ENCODE measurements at regions not wholly inside any gene's neighbourhood (a gene's known extent, or its start where the extent isn't known, plus 50 kb on each side); places are given as distances from the start of the nearest gene placed in this dataset.

DNA sequence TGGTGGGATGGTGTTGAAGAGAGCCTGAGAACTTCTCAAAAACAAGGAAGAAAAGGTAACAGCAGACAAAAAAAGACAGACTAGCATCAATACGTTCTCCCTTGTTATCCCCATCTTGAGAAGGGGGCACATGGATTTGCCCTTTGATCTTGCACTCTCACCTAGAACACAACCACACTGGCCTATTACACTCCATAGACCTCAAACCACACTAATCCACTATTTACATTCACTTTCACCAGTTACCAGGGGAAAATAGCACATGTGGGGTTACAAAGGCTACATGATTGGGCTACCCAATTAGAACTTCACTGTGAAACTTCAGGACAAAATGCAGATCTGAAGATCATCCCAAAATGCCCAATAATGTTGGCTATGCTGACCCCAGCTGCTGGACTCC, 72.6 kb upstream of the SELENOP start:
- Histone ChIP-seq H3K9me3 (ENCODE audit: control insufficient read depth, low read length) (no peaks in the 10 kb centered on the region), H3K4me3 (ENCODE audit: insufficient read depth, low read depth, low read length, poor library complexity, severe bottlenecking) (no peak overlapping the region), H3K27me3 (replicated peaks; ENCODE audit: control insufficient read depth, insufficient read depth, low read length, poor library complexity, severe bottlenecking) (no peaks in the 10 kb centered on the region), H3K4me1 (ENCODE audit: control insufficient read depth, insufficient read depth, low read length, poor library complexity, severe bottlenecking) (no peaks in the 10 kb centered on the region), H3K36me3 (ENCODE audit: control insufficient read depth, insufficient read depth, low read length) (no peaks in the 10 kb centered on the region), H3K27ac (ENCODE audit: insufficient read depth, low read length, poor library complexity, severe bottlenecking) (no peak overlapping the region)
- DNase-seq = no peak

DNA sequence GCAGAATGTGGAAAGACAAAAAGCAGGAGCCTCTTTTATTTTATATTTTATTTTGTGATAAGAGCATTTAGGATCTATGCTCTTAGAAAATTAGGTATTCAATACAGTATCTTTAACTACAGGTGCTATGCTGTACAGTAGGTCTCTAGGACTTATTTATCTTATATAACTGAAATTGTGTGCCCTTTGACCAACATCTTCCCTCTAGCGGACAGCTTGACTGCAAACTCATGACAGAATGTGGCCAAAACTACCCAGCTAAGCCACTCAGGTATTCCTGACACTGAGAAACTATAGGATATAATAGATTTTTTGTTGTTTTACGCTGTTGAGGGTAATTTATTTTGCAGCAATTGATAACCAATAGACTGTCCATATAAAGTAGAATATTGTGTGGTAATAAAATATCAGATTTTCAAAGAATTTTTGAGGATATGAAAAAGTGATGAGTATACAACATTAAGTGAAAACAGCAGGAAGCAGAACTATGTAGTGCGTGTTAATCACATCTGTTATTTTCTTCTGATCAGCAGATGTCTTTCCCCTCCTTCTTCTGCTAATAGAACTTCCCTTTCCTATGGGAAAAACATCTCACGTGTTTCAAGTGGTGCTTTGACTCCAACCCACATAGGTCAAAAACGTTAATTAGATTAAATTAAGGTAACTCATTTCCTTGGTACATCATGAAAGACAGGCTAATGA, 69.9 kb upstream of the SELENOP start:
- no peak overlapping the region for H3K27ac ChIP-seq (ENCODE audit: insufficient read depth, low read length, poor library complexity, severe bottlenecking)
- H3K4me1 ChIP-seq (ENCODE audit: control insufficient read depth, insufficient read depth, low read length, poor library complexity, severe bottlenecking) = no peaks in the 10 kb centered on the region
- H3K36me3 ChIP-seq (ENCODE audit: control insufficient read depth, insufficient read depth, low read length) = no peaks in the 10 kb centered on the region
- DNase-seq = no peak
- H3K27me3 ChIP-seq (replicated peaks; ENCODE audit: control insufficient read depth, insufficient read depth, low read length, poor library complexity, severe bottlenecking) = no peaks in the 10 kb centered on the region
- no peaks in the 10 kb centered on the region for H3K9me3 ChIP-seq (ENCODE audit: control insufficient read depth, low read length)
- H3K4me3 ChIP-seq (ENCODE audit: insufficient read depth, low read depth, low read length, poor library complexity, severe bottlenecking) = no peak overlapping the region

DNA sequence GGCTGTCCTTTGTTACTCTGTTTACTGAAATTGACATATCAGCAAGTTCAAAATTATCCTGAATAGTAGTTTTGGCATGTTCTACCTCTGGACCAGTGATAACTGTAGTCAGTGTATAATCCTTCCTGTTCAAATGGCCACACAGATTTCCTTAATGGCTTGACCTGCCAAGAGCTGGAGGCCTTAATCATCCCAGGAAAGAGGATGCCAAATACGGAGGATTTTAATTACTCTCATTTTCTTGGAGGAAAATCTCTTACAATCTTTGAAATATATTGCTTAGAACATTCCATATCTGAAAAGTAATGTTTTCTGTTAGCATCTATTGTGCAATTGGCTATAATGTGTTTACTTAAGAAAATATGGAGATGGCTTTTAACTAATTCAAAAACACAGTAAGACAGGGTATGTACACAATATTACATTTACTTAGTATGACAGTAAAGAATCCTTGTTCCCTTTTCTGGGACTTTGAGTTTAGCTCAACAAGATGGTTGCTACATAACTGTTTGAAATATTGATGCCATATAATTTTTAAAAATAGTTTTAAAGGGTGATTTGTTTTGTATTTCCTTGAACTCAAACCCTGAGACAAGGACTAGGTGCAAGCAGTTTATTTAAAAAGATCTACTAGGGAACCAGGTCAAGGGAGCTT, 68.9 kb upstream of the SELENOP start:
- Histone ChIP-seq H3K4me1 (ENCODE audit: control insufficient read depth, insufficient read depth, low read length, poor library complexity, severe bottlenecking) (no peaks in the 10 kb centered on the region), H3K36me3 (ENCODE audit: control insufficient read depth, insufficient read depth, low read length) (no peaks in the 10 kb centered on the region), H3K4me3 (ENCODE audit: insufficient read depth, low read depth, low read length, poor library complexity, severe bottlenecking) (no peak overlapping the region), H3K27ac (ENCODE audit: insufficient read depth, low read length, poor library complexity, severe bottlenecking) (no peak overlapping the region), H3K9me3 (ENCODE audit: control insufficient read depth, low read length) (no peaks in the 10 kb centered on the region), H3K27me3 (replicated peaks; ENCODE audit: control insufficient read depth, insufficient read depth, low read length, poor library complexity, severe bottlenecking) (no peaks in the 10 kb centered on the region)
- DNase-seq = no peak

DNA sequence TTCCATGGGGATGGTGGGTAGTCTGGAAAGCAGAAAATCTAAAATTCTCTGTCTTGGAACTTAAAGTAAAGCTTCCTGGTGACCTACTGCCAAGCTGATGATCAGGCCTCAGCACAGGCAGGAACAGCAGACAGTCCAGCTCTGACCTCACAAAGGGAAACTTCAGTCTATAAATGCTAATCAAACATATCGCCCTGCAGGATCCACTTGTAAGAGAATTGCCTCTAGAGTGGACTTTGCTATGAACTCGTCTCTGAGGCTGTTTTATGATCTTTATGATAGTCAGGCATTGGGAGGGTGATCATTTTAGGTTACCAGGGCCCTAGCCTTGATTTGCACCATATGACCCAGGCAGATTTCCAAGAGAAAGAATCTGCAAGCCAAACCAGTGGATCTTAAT, 67.6 kb upstream of the SELENOP start:
- H3K27ac ChIP-seq (ENCODE audit: insufficient read depth, low read length, poor library complexity, severe bottlenecking) = no peak overlapping the region
- no peaks in the 10 kb centered on the region for H3K27me3 ChIP-seq (replicated peaks; ENCODE audit: control insufficient read depth, insufficient read depth, low read length, poor library complexity, severe bottlenecking)
- no peaks in the 10 kb centered on the region for H3K36me3 ChIP-seq (ENCODE audit: control insufficient read depth, insufficient read depth, low read length)
- H3K9me3 ChIP-seq (ENCODE audit: control insufficient read depth, low read length) = no peaks in the 10 kb centered on the region
- H3K4me1 ChIP-seq (ENCODE audit: control insufficient read depth, insufficient read depth, low read length, poor library complexity, severe bottlenecking) = no peaks in the 10 kb centered on the region
- no peak overlapping the region for H3K4me3 ChIP-seq (ENCODE audit: insufficient read depth, low read depth, low read length, poor library complexity, severe bottlenecking)
- DNase-seq = no peak

DNA sequence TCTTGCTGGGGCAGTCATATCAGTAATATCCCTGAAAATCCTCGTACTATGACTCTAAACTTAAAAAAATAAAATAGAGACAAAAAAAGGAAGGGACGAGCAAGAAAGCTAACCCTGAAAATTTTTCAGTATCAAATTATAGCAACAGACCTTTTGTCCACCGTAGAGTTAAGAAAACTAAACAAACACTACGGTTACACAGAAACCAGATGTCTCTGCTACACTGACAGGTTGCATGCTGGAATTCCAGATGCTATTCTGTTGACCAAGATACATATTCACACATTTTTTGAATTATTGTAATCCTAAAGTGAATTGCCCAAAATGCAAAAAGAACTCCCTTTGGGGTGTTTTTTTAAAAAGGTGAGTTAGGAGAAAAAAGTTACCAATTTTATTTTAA, 66.9 kb upstream of the SELENOP start:
- no peaks in the 10 kb centered on the region for H3K9me3 ChIP-seq (ENCODE audit: control insufficient read depth, low read length)
- H3K4me1 ChIP-seq (ENCODE audit: control insufficient read depth, insufficient read depth, low read length, poor library complexity, severe bottlenecking) = no peaks in the 10 kb centered on the region
- no peaks in the 10 kb centered on the region for H3K36me3 ChIP-seq (ENCODE audit: control insufficient read depth, insufficient read depth, low read length)
- no peak for DNase-seq
- no peaks in the 10 kb centered on the region for H3K27me3 ChIP-seq (replicated peaks; ENCODE audit: control insufficient read depth, insufficient read depth, low read length, poor library complexity, severe bottlenecking)
- no peak overlapping the region for H3K27ac ChIP-seq (ENCODE audit: insufficient read depth, low read length, poor library complexity, severe bottlenecking)
- H3K4me3 ChIP-seq (ENCODE audit: insufficient read depth, low read depth, low read length, poor library complexity, severe bottlenecking) = no peak overlapping the region

DNA sequence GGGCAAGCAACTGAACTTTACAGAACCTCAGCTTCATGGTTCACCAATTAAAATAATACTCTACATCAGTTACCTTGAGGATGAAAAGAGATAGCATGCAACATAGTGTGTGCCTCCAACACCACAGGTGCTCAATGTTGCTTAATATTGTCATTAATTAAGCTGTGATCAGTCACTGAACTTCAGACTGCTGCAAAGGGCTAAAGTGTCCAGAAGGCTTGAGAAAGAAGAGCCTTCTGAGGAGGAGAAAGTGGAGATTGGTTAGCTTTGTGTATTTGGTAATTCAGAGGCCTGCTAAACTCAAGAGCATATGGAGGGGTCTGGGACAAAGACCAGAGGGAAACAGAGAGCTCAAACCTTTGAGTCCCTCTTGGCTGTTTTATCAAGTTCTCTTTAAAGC, 66.3 kb upstream of the SELENOP start:
- no peak overlapping the region for H3K27ac ChIP-seq (ENCODE audit: insufficient read depth, low read length, poor library complexity, severe bottlenecking)
- no peaks in the 10 kb centered on the region for H3K9me3 ChIP-seq (ENCODE audit: control insufficient read depth, low read length)
- H3K27me3 ChIP-seq (replicated peaks; ENCODE audit: control insufficient read depth, insufficient read depth, low read length, poor library complexity, severe bottlenecking) = no peaks in the 10 kb centered on the region
- DNase-seq = no peak
- H3K4me1 ChIP-seq (ENCODE audit: control insufficient read depth, insufficient read depth, low read length, poor library complexity, severe bottlenecking) = no peaks in the 10 kb centered on the region
- no peaks in the 10 kb centered on the region for H3K36me3 ChIP-seq (ENCODE audit: control insufficient read depth, insufficient read depth, low read length)
- H3K4me3 ChIP-seq (ENCODE audit: insufficient read depth, low read depth, low read length, poor library complexity, severe bottlenecking) = no peak overlapping the region

DNA sequence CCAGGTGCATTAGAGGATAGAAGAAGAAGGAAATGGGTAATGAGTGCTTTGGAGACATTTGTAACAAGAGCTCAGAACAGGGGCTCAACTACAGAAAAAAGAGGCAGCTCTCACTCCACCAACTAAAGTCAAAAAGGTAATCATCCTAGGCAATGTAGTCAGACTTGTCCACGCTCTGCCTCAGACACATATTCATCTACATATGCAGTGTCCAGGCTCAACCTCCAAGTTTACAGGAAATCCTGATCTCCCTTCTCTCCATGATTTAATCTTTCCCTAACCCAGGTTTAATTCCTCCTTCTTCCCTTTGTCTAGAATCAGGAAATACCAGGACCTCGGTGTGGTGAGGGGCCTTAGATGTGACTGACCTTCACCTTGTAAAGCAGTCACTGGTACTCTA, 65.7 kb upstream of the SELENOP start:
- Histone ChIP-seq H3K27me3 (replicated peaks; ENCODE audit: control insufficient read depth, insufficient read depth, low read length, poor library complexity, severe bottlenecking) (no peaks in the 10 kb centered on the region), H3K4me1 (ENCODE audit: control insufficient read depth, insufficient read depth, low read length, poor library complexity, severe bottlenecking) (no peaks in the 10 kb centered on the region), H3K36me3 (ENCODE audit: control insufficient read depth, insufficient read depth, low read length) (no peaks in the 10 kb centered on the region), H3K27ac (ENCODE audit: insufficient read depth, low read length, poor library complexity, severe bottlenecking) (no peak overlapping the region), H3K4me3 (ENCODE audit: insufficient read depth, low read depth, low read length, poor library complexity, severe bottlenecking) (no peak overlapping the region), H3K9me3 (ENCODE audit: control insufficient read depth, low read length) (no peaks in the 10 kb centered on the region)
- no peak for DNase-seq

DNA sequence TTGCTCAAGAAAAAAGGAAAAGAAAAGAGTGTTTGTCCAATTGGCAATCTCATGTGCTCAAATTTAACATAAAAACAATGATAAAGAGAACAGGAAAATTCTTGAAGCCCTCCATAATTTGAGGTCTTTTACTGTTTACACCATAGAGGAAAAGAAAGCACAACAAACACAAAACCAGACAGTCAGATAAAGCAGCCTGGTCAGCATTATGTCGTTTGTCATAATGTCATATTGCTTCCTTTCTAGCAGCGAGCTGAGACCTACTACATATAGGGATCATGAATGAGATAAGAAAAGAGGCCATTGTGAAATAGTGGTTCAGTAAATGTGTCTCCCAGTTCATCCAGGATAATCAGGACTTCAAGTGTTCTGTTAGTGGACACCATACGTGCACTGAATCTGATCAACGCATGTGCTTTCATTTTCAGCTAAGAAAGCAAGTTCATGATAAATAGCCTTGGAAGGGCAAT, 64.7 kb upstream of the SELENOP start:
- Histone ChIP-seq H3K9me3 (ENCODE audit: control insufficient read depth, low read length) (no peaks in the 10 kb centered on the region), H3K27me3 (replicated peaks; ENCODE audit: control insufficient read depth, insufficient read depth, low read length, poor library complexity, severe bottlenecking) (no peaks in the 10 kb centered on the region), H3K36me3 (ENCODE audit: control insufficient read depth, insufficient read depth, low read length) (no peaks in the 10 kb centered on the region), H3K27ac (ENCODE audit: insufficient read depth, low read length, poor library complexity, severe bottlenecking) (no peak overlapping the region), H3K4me1 (ENCODE audit: control insufficient read depth, insufficient read depth, low read length, poor library complexity, severe bottlenecking) (no peaks in the 10 kb centered on the region), H3K4me3 (ENCODE audit: insufficient read depth, low read depth, low read length, poor library complexity, severe bottlenecking) (no peak overlapping the region)
- DNase-seq = no peak

DNA sequence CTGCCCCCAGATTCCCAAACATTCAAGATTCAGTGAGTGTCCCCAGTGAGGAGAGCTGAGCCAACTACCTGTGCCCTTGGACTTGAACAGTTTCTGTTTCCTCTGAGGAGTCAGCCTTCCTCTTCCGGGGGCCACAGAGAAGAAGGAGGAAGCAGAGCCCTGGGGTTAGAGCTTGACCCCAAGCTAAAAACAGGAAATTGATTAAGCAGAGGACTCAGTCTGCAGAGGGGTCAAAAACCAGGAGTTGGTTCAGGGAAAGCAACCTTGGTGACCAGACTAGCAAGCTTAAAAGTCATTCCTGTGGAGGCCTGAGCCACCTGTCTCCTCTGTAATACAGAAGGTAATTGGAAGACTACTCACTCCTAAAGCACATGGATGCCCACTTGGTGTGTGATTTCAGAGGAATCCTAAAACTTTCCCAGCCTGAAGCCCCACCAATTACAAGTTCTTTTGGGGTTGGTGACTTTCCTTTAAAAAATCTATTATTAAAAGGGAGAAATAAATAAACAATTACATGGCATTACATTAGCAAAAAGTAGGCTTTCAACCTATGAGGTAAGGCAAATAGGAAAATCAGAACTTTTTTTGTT, 64.2 kb upstream of the SELENOP start:
- no peak for DNase-seq
- no peak overlapping the region for H3K27ac ChIP-seq (ENCODE audit: insufficient read depth, low read length, poor library complexity, severe bottlenecking)

DNA sequence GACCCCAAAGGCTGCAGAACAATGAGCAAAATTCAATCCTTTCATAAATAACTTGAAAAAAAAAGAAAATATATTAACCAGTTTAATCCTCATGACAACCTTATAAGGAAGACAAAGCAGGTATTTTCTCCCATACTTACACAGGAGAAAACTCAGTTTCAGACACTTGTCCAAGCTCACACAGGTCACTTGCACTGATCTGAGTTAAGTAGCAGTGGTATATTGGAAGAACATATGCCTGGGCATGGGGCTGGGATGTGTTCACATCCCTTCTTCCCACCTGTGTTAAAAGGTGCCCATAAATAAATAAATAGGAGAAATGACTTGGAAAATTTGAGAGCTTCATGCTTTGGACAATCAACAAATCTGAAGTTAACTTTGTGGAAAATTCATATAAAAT, 63.5 kb upstream of the SELENOP start:
- DNase-seq = no peak
- Histone ChIP-seq H3K4me3 (ENCODE audit: insufficient read depth, low read depth, low read length, poor library complexity, severe bottlenecking) (no peak overlapping the region), H3K27ac (ENCODE audit: insufficient read depth, low read length, poor library complexity, severe bottlenecking) (no peak overlapping the region), H3K36me3 (ENCODE audit: control insufficient read depth, insufficient read depth, low read length) (no peaks in the 10 kb centered on the region), H3K27me3 (replicated peaks; ENCODE audit: control insufficient read depth, insufficient read depth, low read length, poor library complexity, severe bottlenecking) (no peaks in the 10 kb centered on the region), H3K9me3 (ENCODE audit: control insufficient read depth, low read length) (no peaks in the 10 kb centered on the region), H3K4me1 (ENCODE audit: control insufficient read depth, insufficient read depth, low read length, poor library complexity, severe bottlenecking) (no peaks in the 10 kb centered on the region)

More for the DNA sequence above, 64.2 kb upstream of the SELENOP start:
- H3K4me1 ChIP-seq (ENCODE audit: control insufficient read depth, insufficient read depth, low read length, poor library complexity, severe bottlenecking) = no peaks in the 10 kb centered on the region
- no peak overlapping the region for H3K4me3 ChIP-seq (ENCODE audit: insufficient read depth, low read depth, low read length, poor library complexity, severe bottlenecking)
- no peaks in the 10 kb centered on the region for H3K9me3 ChIP-seq (ENCODE audit: control insufficient read depth, low read length)
- H3K36me3 ChIP-seq (ENCODE audit: control insufficient read depth, insufficient read depth, low read length) = no peaks in the 10 kb centered on the region
- H3K27me3 ChIP-seq (replicated peaks; ENCODE audit: control insufficient read depth, insufficient read depth, low read length, poor library complexity, severe bottlenecking) = no peaks in the 10 kb centered on the region

All from effector memory CD4-positive, alpha-beta T cell (primary cell).